OCI-LY7 (cell line): ENCODE measurements at regions not wholly inside any gene's neighbourhood (a gene's known extent, or its start where the extent isn't known, plus 50 kb on each side); places are given as distances from the start of the nearest gene placed in this dataset.

Source experiments
- EZH2phosphoT487 ChIP-seq: fragments of 200-600 bp; sonication (generic); IDR thresholded peaks from 2 replicates; pipeline ENCODE4 v1.6.1; 2018; ENCODE audit warnings: low read depth, borderline replicate concordance, mild to moderate bottlenecking, mixed run types, antibody characterized with exemption, low read length, moderate library complexity, mixed read lengths
- TF ChIP-seq, protein P1 (sequence below): fragments of 200-600 bp; sonication (generic); conservative IDR thresholded peaks from 2 replicates; pipeline ENCODE4 v1.5.1; 2014; ENCODE audit warnings: mild to moderate bottlenecking, antibody characterized with exemption, low read length, moderate library complexity, mixed read lengths

DNA sequence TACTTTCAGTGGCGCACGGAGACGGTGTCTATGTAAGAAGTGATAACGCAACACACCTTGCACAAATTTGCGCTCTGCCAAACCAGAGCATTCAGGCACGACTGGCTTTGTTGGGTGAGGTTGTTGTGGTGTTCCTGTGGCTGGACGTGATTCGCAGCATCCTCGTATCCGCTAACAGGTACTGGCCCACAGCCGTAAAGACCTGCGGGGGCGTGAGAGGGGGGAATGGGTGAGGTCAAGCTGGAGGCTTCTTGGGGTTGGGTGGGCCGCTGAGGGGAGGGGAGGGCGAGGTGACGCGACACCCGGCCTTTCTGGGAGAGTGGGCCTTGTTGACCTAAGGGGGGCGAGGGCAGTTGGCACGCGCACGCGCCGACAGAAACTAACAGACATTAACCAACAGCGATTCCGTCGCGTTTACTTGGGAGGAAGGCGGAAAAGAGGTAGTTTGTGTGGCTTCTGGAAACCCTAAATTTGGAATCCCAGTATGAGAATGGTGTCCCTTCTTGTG, 510.9 kb downstream of the KCNJ18 start:
- TF ChIP-seq, protein P1, sequence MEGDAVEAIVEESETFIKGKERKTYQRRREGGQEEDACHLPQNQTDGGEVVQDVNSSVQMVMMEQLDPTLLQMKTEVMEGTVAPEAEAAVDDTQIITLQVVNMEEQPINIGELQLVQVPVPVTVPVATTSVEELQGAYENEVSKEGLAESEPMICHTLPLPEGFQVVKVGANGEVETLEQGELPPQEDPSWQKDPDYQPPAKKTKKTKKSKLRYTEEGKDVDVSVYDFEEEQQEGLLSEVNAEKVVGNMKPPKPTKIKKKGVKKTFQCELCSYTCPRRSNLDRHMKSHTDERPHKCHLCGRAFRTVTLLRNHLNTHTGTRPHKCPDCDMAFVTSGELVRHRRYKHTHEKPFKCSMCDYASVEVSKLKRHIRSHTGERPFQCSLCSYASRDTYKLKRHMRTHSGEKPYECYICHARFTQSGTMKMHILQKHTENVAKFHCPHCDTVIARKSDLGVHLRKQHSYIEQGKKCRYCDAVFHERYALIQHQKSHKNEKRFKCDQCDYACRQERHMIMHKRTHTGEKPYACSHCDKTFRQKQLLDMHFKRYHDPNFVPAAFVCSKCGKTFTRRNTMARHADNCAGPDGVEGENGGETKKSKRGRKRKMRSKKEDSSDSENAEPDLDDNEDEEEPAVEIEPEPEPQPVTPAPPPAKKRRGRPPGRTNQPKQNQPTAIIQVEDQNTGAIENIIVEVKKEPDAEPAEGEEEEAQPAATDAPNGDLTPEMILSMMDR: no peak
- TF ChIP-seq EZH2phosphoT487: no peak
